Adipocyte (in vitro differentiated cells): ENCODE measurements at regions not wholly inside any gene's neighbourhood (a gene's known extent, or its start where the extent isn't known, plus 50 kb on each side); places are given as distances from the start of the nearest gene placed in this dataset.

Source experiments
- DNase-seq: peaks from one replicate; pipeline ENCODE4 v3.0.0-alpha.2; 2015; ENCODE audit warnings: low read depth
- H3K27me3 ChIP-seq: replicated peaks from 2 replicates; pipeline ENCODE4 v1.7.0; 2013; ENCODE audit warnings: mild to moderate bottlenecking, low read length, moderate library complexity; ENCODE audit not compliant: control insufficient read depth, insufficient read depth
- H3K36me3 ChIP-seq: 2 replicates; pipeline ENCODE4 v1.7.0; 2013; ENCODE audit warnings: low read length, mild to moderate bottlenecking, moderate library complexity; ENCODE audit not compliant: control insufficient read depth, insufficient read depth, severe bottlenecking
- H3K4me1 ChIP-seq: 2 replicates; pipeline ENCODE4 v1.7.0; 2013; ENCODE audit warnings: mild to moderate bottlenecking, low read length, moderate library complexity; ENCODE audit not compliant: control insufficient read depth, insufficient read depth
- H3K4me3 ChIP-seq: 2 replicates; pipeline ENCODE4 v1.7.0; 2013; ENCODE audit warnings: mild to moderate bottlenecking, low read length, moderate library complexity
- H3K9ac ChIP-seq: 2 replicates; pipeline ENCODE4 v1.7.0; 2013; ENCODE audit warnings: mild to moderate bottlenecking, low read length, moderate library complexity
- H3K9me3 ChIP-seq: 2 replicates; pipeline ENCODE4 v1.7.0; 2013; ENCODE audit warnings: mild to moderate bottlenecking, low read length, moderate library complexity; ENCODE audit not compliant: control insufficient read depth

GRCh38 chr20:58137651-58138265 is 90.7 kb downstream of the ANKRD60 start:
- H3K36me3 ChIP-seq = no peaks in the 10 kb centered on the region
- no peak overlapping the region for H3K4me3 ChIP-seq
- H3K9ac ChIP-seq = no peak overlapping the region
- peaks cover 5% of the 10 kb centered on the region for H3K9me3 ChIP-seq
- peaks cover 62% of the 10 kb centered on the region for H3K27me3 ChIP-seq
- no peak for DNase-seq
- peaks cover 10% of the 10 kb centered on the region for H3K4me1 ChIP-seq

DNA sequence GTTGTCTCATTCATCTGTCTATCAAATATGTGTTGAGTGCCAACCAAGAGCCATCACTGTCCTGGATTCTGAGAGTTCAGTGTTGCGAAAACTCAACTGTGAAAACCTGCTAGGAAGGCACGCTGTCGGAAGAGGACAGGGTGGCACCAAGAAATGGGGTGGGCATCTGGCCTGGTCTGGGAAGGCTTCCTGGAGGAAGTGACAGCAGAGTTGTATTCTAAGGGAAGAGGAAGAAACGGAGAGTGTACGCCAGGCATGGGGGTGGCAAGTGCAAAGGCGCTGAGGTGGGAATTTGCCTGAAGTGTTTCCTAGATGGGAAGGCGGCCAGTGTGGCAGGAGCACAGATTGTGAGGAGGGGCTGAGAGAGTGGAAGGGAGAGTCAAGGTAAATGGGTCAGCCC is 91.2 kb downstream of the ANKRD60 start:
- Histone ChIP-seq H3K27me3 (peaks cover 62% of the 10 kb centered on the region), H3K9me3 (peaks cover 5% of the 10 kb centered on the region), H3K4me1 (peaks cover 13% of the 10 kb centered on the region), H3K9ac (no peak overlapping the region), H3K36me3 (no peaks in the 10 kb centered on the region), H3K4me3 (no peak overlapping the region)
- DNase-seq = no peak

- Histone ChIP-seq H3K4me1 (peaks cover 24% of the 10 kb centered on the region), H3K27me3 (peaks cover 54% of the 10 kb centered on the region), H3K4me3 (no peak overlapping the region), H3K36me3 (no peaks in the 10 kb centered on the region), H3K9me3 (peaks cover 5% of the 10 kb centered on the region), H3K9ac (no peak overlapping the region)
- no peak for DNase-seq
Measured at GRCh38 chr20:58136149-58136484, 92.3 kb downstream of the ANKRD60 start.

DNA sequence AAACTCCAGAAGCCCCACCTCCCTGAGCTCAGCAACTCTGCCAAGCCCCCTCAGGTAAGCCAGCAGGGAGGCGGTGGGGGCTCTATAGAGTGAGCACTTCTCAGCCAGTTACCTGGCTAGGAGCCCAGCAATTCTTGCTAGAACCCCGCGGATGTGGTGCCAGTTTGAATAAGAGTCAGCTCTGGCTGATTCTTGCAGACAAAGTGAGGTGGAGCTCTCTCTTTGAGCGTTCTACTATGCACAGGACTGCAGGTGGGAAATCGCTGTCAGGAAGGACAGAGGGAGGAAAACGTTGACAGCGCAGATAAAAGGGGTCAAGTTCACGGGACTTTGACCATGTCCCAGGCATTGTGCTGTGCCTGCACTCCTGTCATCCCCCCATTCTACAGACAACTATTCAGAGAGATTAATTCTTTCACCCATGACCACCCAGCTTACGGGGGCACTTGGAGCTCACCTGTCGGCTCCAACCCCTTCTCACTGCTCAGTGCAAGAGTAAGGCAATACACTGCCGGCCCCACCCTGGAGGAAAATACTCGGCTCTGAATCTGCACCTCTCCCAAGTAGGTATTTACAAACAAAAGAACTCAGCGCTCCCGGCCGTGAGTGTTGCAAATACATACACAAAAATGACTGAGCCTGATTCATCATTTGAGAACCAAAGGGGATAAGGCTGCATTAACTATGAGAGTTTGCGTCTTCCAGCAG is 92.9 kb downstream of the ANKRD60 start:
- Histone ChIP-seq H3K4me3 (no peak overlapping the region), H3K36me3 (no peaks in the 10 kb centered on the region)
- peak; percentile 6 for DNase-seq

GRCh38 chr20:58133020-58133808 is 95.2 kb downstream of the ANKRD60 start:
- no peak for DNase-seq
- Histone ChIP-seq H3K36me3 (no peaks in the 10 kb centered on the region), H3K4me1 (peaks cover 24% of the 10 kb centered on the region), H3K4me3 (peak overlapping the region; percentile 38), H3K9me3 (no peaks in the 10 kb centered on the region), H3K9ac (no peak overlapping the region), H3K27me3 (peaks cover 47% of the 10 kb centered on the region)

More for the DNA sequence above, 92.9 kb downstream of the ANKRD60 start:
- H3K9ac ChIP-seq = no peak overlapping the region
- peaks cover 24% of the 10 kb centered on the region for H3K4me1 ChIP-seq
- peaks cover 51% of the 10 kb centered on the region for H3K27me3 ChIP-seq
- peaks cover 4% of the 10 kb centered on the region for H3K9me3 ChIP-seq

DNA sequence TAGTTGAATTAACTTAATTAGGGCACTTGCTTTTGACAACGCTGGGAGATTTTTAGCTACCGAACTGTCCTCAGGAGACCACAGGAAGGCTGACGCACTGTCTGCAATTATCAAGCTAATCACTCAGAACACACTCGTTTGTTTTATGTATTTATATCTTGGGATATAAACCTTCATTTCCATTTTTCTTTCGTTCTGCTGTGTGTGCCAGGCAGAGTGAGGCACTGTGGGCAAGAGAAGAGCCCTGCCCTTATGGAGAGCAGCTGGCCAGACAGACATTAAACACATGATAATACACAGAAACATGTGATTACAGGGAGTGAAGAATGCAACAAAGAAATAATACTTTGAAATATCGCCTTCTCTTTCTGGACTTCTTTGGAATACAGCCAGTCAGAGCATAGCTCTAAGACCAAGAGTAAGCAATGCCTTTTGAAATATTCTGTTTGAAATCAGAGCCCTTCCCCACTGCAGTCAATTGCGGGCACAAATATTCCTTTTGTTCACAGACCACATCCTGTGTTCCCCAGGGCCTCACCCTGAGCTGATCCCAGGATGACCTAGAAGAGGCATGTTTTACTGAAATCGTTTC is 96.8 kb downstream of the ANKRD60 start:
- DNase-seq = peak; percentile 84
- peaks cover 31% of the 10 kb centered on the region for H3K27me3 ChIP-seq
- peak overlapping the region; percentile 13 for H3K4me3 ChIP-seq

DNA sequence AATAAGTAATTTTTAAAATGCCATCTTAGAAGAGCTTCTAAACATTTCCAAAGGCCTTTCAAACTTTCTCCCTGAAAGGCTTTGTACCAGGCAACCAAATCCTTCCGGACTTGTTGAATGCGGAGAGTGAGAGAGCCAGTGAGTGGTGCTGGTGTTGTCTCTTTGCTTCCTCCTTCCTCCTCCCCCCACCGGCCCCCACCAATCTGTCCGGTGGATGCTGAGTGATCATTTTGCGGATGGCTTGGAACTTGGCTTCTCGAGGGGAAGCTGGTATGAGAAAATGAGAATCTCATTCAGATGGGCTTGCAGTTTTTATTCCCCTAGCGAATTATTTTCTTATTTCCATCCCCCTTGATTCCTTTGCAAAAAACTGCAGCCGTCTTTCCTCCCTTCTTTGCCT is 97.3 kb downstream of the ANKRD60 start:
- Histone ChIP-seq H3K4me1 (peaks cover 24% of the 10 kb centered on the region), H3K36me3 (no peaks in the 10 kb centered on the region), H3K9ac (peak overlapping the region; percentile 28), H3K27me3 (peaks cover 29% of the 10 kb centered on the region), H3K9me3 (peaks cover 5% of the 10 kb centered on the region), H3K4me3 (peak overlapping the region; percentile 13)
- peak; percentile 38 for DNase-seq

More for the DNA sequence above, 96.8 kb downstream of the ANKRD60 start:
- Histone ChIP-seq H3K4me1 (peaks cover 24% of the 10 kb centered on the region), H3K9me3 (peaks cover under 1% of the 10 kb centered on the region), H3K36me3 (no peaks in the 10 kb centered on the region), H3K9ac (peak overlapping the region; percentile 28)

GRCh38 chr20:58130581-58130980 is 97.9 kb downstream of the ANKRD60 start:
- Histone ChIP-seq H3K4me3 (no peak overlapping the region), H3K9ac (no peak overlapping the region), H3K36me3 (no peaks in the 10 kb centered on the region), H3K4me1 (peaks cover 24% of the 10 kb centered on the region), H3K27me3 (peaks cover 24% of the 10 kb centered on the region), H3K9me3 (peaks cover 11% of the 10 kb centered on the region)
- DNase-seq = no peak

DNA sequence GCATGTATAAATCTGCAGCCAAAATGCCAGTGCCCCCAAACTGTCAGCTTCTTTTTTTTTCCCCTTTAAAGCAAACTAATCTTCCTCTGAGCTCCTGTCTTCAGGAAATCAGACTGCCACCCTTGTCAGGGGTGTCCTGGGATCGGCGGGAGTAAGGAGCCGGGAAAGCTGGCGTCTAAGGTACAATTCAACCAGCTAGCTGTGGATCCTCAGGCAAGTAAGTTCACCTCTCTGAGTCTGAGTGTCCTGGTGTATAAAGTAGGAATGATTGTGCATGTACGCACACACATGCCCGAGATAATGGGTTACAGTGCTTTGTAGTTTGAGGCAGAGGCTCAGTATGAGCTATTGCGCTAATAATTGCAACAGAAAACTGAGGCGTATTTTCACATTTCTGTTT is 98.3 kb downstream of the ANKRD60 start:
- no peaks in the 10 kb centered on the region for H3K36me3 ChIP-seq
- peaks cover 24% of the 10 kb centered on the region for H3K4me1 ChIP-seq
- H3K9me3 ChIP-seq = peaks cover 15% of the 10 kb centered on the region
- no peak overlapping the region for H3K9ac ChIP-seq
- peaks cover 20% of the 10 kb centered on the region for H3K27me3 ChIP-seq
- H3K4me3 ChIP-seq = no peak overlapping the region
- no peak for DNase-seq

DNA sequence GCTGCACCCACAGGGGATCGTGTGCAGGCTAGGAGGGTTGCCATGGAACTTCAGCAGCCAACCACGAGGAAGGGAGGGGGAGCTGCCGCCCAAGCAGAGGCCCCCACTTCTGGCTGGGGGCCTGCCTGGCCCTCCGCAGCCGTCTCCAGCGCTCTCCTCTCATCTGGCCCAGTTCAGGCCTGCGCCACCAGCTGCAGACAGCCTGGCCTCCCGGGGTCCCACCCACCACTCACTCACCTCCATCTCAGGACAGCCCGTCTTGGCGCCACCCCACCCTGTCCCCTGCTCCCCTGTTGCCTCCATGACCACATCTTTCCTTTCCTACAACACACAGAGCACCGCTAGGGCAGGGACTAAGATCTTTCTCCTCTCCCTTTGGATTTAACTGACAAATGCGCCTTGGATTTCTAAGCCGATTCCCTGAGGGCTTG is 98.7 kb downstream of the ANKRD60 start:
- H3K4me3 ChIP-seq = no peak overlapping the region
- H3K9me3 ChIP-seq = peaks cover 19% of the 10 kb centered on the region
- H3K27me3 ChIP-seq = peaks cover 16% of the 10 kb centered on the region
- no peak for DNase-seq
- peaks cover 24% of the 10 kb centered on the region for H3K4me1 ChIP-seq
- no peak overlapping the region for H3K9ac ChIP-seq
- no peaks in the 10 kb centered on the region for H3K36me3 ChIP-seq
